ENCODE measurements at regions not wholly inside any gene's neighbourhood (a gene's known extent, or its start where the extent isn't known, plus 50 kb on each side); places are given as distances from the start of the nearest gene placed in this dataset.

DNA sequence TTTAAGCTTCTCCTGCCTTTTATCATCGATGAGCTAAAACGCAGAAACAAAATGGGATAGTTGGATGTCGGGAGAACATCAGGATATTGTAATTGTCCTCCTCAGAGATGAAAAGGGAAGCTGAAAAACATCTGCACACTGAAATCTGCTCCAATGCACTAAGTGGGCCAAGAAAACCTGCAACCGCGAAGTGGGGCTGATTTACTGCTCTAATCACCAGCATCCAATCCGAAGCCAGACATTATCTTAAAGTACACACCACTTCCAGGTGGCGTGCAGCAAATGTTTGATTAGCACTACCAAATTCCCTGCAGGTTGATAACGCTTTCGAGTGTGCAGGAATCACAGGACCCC, 230.3 kb upstream of the SLC14A2 start:
- DNase-seq: no peak

DNA sequence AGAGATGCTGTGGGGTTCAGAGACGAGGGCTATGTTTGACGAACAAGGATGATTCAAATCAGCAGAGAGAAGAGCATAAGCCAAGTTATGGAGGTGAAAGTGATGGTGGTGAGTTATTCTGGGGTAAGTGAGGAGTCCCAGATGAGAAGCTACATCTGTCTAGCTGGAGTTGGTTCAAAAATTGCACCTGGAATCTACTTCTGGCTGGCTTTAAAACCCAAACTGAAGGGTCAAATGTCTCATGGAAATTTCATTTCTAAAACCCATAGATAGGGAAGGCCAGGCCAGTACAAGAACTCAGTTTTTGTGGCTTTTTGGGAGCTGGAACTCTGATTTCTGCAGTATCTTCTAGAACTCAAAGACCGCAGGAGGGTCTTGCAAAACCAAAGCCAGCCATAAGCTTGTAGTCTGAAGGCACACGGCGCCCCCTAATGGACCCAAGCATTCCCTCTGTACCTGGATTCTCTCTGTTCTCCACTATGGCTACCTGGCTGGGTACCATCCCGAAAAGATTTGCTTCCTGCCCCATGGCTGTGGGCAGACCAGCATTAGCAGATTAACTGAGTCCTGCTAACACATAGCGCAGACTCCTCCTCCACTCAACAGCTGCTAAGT, 229.1 kb upstream of the SLC14A2 start:
- no peak for DNase-seq

DNA sequence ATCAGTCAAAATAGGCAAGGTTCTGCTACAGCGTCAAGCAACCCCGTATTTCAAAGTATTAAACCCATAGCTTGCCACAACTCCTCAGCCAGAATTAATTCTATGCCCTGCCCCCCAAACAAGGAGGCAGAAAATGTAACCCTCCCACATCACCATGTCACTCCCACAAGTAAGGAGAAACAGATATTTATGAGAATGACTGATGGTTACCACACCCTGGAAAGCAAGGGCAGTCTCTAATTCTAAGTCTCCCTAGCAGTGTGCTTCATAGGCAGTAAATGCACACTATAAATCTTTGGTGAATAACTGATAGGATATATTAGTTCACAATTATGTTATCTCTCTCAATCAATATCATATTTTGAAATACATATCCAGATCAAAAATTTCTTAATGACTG, 228.0 kb upstream of the SLC14A2 start:
- no peak for DNase-seq

DNA sequence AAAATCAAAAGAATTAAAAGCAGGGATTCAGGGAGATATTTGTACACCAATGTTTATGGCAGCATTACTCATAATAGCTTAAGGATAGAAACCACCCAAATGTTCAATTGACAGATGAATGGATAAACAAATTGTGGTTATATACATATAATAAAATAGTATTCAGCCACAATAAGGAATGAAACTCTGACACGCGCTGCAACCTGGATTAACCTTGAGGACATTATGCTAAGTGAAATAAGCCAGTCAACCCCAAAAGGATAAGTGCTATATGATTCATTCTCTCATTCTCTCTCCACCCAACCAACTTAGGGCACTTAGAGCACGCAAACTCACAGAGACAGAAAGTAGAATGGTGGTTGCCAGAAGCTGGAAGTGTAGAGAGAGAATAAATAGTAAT, 216.8 kb upstream of the SLC14A2 start:
- DNase-seq: no peak

DNA sequence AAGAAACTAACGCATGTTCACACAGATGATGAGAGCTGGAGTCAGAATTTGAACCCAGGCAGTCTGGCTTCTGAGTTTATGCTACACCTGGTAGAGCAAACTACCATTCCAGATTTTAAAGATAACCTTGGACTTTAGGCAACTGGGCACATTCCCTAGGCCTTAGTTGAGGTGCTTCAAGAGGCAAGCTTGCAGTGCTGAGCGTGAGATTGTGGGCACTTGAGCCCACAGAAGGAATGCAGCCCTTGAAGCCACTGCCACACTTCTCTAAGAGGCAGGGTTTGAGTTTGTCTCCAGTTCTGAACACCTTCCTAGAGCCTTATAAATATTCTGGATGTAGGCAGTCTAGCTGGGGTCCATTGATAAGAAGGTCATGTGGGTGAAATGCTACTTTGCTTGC, 216.1 kb upstream of the SLC14A2 start:
- no peak for DNase-seq

DNA sequence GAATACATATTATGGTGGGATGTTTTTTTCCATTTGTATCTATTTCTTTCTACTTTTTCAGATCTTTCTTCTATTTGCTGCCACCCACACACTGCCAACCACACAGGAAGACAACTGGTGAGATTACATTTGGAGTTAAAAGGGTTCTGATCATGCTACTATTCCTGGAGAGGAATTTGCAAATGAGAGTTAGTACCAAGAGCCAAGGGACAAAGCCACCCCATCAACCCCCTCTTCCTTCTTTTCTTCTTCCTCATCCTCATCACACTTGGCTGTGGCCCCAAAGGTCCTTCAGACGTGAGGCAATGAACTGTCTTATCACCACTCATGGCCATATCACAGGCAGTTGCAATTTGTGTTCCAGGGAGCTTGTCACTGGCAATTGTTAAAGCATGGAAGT, 215.6 kb upstream of the SLC14A2 start:
- DNase-seq: no peak

DNA sequence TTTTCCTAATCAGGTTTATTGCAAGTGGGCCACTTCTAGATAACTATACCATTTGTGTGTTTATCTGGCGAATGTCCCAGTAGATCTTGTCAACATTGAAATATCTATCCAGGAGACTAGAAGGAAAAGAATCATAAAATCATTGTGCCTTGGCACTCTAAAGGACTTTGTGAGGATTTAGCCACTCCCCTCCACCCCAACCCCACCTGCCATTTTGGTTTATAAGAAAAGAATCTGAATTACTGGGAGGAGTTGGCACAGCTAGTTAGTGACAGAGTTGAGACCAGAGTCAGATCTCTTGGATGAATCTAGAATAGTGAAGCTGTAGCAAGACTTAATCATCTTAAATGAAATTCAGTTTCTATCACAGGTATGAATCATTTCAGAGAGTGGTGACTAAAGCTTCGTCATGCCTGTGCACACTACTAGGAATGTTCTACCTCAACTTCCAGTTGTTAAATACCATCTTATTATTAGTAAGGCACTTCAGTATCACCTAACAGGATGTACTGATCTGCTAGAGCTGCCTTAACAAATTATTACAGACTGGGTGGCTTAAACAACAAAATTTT, 212.7 kb upstream of the SLC14A2 start:
- DNase-seq: peak; percentile 43

DNA sequence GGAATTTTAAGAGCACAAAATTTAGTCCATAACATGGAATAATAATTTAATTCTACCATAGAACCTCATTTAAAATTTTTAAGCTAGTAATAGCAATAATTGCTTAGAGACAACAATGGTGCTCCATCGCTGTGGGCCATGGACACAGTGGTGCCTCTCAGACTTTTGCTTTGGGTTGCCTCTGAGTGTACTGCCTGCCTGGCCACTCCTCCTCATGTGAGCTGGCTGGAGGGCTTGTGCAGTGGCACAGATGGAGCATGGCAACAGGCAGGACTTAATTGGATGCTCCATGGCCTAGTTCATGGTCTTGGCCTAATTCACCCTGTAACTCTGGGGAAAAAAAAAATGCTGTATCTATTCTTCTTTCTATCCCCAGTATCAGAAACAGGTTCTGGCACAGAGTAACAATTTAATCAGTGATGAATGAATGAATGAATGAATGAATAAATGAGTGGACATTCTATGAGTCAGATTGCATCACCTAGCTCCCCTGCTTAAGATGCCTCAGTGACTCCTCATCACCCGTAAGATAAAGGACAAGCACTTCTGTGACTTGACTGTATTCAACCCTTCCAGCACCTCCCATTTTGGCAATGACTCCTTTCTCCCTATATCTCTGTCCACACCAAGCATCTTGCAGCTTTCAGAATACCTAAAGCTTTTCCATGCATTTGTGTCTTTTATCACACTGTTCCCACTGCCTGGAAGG, 211.8 kb upstream of the SLC14A2 start:
- peak; percentile 6 for DNase-seq

DNA sequence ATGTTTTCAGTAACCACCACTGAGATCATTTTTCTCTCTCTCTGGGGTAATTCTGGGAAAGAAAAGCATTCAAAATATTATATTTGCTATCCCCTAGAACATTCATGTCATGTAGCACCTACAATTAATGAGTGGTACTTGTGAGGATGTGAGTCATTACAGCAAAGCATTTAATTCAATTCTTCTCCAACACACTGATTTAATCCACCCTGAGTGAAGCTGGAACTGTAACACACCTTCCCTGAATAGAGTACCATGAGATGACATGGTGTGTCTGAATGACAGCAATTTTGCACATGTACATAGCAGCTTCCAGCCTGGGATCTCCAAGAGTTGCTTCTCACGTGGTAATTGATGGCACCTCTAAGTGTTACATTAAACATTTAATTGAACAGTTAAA, 207.1 kb upstream of the SLC14A2 start:
- DNase-seq: no peak

DNA sequence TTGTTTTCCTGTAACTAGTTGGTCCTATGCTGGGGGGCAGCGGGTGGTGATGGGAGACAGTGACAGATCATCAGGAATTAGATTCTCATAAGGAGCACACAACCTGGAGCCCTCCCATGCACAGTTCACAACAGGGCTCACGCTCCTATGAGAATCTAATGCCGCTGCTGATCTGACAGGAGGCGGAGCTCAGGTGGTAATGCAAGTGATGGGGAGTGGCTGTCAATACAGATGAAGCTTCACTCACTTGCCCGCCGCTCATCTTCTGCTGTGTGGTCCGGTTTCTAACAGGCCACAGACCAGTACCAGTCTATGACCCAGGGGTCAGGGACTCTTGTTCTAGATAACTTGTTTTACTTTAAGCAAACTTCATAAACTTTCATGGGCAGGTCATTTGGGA, 205.3 kb upstream of the SLC14A2 start:
- no peak for DNase-seq

DNA sequence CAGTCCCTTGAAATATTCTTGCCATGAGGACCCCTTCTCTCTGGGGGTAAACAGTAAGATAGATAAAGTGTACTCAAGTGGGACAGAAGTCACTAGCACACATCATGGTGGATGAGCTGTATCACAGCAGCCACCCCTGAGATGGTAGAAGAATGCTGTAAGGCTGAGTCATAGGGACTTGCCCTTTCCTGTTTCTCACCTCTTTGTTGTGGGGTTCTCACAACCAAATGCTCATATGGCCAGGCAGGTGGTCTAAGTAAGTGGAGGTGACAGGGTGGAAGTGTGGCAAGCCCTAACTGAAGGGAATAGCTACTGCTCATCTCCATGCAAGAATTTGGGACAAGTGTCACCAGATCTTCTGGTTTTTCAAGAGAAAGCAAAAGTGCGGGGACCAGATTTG, 202.7 kb upstream of the SLC14A2 start:
- DNase-seq: peak; percentile 21

DNA sequence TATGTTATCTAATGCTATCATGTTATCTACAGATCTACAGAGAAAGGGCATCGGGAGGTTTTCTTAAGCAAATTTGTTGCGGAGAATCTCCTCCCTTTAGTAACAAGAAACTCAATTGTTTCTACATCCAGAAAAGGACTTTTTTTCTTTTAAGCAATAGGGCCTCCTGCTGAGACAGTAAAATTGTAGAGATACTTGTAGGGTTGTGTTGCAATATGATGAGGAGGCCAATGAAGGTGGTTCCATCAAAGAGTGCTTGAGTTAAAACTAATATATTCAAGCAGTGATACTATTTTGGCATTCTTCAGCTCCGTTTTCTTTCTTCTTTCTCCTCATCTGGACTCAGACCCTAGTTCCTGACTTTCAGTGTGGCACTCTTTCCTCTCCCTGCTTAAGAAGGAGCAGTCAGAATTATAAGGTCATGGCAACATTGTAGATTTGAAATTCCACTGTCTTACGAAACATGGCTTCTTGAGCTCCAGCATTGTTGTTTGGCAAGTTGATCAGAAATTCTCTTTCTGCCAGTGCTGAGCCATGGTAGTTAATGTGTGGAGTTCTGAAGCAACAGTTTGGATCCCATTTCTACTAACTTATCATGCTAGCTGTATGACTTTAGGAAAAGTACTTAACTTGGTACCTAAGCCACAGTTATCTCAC, 202.0 kb upstream of the SLC14A2 start:
- DNase-seq: peak; percentile 24

DNA sequence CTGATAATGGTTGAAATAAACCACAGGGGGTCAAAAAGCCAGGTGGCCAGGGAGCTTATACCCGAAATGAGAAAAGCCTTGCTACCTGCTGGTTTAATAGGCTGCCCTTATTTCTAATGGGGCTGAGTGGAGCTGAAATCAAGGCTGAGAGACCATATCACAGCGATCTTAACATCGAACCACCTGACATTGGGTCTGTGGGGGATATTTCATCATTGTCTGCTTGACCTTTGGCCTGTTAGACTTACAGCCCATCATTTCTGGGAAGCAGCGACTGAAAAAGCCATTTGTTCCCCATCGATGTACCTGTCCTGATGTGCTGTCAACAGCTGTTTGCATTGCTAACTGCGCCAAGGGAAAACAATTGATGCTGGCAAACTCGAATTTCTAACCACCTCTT, 199.7 kb upstream of the SLC14A2 start:
- DNase-seq: no peak

DNA sequence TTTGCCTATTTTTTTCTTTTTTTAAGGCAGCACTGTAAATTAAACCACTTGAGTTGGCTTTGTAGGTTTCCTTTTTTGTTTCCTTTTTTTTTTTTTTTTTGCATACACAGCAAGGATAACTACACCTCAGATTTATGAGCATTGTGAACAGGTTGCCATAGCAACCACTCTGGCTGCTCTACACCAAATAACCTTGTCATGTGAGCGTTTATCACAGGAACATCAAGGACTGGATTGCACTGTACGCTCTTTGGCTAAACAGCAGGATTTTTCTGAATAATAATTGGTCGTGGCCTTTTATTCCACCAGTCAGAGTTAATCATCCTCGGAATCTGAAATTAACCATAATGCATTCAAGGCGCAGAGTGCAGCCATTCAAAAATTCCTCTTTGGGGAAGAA, 199.1 kb upstream of the SLC14A2 start:
- no peak for DNase-seq

DNA sequence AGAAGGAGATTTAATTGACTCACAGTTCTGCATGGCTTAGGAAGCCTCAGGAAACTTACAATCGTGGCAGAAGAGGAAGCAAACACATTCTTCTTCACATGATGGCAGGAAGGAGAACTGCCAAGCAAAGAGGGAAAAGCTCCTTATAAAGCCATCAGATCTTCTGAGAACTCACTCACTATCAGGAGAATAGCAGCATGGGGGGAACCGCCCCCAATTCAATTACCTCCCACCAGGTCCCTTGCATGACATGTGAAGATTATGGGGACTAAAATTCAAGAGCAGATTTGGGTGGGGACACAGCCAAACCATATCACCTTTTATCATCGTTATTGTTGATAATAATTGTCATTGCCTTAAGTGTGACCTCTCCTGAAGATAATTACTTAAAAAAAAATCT, 197.9 kb upstream of the SLC14A2 start:
- DNase-seq: no peak

DNA sequence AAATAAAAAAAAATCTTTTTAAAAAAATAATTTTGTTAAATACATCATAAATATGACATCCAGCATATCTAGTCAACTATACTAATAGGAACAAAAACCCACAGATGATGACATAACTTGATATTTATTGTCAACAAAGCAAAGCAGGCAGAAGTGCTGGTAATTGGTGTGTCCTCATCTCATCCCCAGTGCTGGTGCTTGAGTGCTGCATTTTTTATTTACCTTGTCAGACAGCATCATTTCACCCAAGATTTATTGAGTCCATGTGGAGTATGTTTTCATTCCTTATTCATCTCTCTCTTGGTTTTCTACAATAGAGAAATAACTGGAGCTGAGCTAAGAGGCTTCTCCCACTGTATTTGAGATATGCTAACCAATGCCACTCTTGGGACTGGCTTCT, 191.6 kb upstream of the SLC14A2 start:
- DNase-seq: no peak

DNA sequence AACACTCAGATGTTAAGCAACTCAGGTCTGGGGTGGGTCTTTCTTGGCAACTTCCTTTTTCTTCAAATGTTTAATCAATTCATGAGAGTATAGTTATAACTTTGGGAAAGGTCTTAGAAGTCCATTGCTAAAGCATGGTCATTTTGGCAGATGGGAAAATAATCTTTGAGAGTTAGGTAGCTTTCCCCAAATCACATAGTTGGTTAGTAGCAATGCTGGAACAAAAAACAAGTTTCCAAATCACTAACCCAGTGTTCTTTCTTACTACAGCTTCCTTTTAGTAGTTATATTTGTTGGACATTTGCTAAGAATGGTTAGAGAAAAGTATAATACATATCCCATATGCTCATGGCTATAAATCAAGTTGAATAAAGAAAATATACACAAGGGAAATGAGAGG, 185.2 kb upstream of the SLC14A2 start:
- no peak for DNase-seq

DNA sequence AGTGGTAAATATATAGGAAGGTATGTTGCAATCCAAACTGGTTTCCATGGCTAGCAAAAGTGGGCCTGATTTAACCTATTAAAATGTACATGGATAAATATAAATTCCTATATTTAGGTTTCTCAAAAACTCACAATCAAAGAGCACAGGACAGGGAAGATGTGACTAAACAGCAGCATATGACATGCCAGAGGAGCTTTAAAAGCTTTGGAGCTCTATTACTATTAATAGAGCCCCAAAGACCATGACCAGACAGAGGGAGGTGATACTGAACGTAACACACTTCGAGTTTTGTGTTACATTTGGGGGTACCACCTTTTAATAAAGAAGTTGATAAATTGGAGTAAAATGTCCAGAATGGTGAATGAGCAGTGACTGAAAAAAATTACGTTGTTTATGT, 179.5 kb upstream of the SLC14A2 start:
- no peak for DNase-seq

DNA sequence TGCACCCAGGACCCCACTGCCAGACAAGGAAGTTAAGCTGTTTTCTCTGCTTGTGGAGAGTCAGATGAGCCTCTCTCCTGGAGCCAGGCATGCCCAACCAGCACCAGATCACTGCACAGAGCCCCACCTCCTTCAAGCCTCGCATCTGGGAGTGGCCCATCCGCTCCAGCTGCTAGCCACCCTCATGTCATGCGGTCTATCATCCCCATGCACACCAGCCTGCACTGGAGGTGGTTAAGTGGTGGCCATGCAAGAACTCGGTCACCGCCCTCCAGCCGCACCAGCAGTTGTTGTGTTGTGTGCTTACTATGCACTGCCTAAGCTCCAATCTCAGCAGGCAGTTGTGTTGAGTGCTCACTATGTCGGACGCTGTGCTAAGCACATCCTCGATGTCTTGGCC, 177.9 kb upstream of the SLC14A2 start:
- no peak for DNase-seq

DNA sequence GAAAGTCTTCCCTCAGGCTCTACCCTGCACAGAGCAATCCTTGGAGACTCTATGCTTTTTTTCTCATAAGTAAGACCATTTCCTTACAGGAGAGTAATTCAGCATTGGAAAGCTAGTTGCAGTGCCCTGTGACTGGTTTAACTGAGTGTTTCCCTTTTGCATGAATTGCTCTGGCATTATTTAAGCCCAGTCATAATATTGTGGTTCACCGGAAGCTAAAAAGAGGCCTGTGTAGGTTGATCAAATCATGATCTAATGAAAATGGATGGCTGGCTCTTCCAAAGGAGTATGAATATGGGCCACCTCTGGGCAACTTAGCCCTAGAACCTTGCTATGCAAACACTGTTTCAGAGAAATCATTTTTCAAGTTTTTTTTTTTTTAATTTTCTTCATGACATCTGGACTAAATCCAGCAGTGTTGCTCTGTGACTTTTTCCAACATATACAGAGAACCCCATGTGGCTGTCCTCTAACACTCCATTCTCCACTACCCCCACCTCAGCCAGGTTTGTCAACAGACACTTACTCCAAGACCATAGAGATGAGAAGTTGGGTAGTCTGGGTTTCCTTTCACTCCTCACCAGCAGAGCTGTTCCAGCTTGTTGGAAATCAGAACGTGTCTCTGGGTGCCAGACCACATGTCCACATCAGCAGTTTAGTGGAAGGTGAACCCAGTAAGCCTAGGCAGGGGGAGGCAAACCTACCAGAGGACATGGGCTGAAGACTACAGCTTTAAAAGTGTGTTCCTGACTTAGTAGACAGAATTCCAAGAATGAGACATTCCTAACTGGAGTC, 175.2 kb upstream of the SLC14A2 start:
- no peak for DNase-seq

DNA sequence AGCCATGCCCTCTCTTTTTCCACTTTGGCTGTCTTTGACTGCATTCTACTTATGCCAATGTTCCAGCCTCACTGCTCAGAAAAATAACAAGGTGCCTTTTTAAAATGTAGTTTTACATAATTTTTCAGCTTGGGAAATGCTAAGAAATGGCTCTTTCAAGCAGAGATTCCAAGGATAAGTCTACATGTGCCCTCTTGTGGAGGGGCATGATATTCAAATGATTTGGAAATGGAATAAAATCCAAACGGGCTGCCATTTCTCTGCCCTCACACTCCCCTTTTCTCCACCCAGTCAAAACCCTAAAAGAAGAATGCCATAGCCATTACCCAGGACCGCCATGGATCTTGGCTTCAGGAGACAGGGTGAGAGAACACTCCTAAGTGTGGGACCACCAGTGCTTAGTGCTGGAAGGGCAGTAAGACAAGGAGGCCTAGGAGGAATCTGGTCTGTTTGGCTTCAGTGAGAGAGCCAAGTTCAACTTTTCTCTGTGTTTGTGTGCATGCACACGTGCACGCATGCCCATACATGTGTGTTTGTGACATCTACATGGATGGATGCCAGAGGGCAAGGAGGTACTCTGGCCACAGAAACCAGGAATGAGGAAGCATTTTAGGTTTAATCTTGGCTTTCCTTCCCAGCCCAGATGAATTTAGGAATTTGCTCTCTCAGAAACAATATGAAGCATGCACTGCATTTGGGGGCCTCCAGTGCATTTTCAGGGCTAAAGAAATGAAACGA, 174.0 kb upstream of the SLC14A2 start:
- no peak for DNase-seq

DNA sequence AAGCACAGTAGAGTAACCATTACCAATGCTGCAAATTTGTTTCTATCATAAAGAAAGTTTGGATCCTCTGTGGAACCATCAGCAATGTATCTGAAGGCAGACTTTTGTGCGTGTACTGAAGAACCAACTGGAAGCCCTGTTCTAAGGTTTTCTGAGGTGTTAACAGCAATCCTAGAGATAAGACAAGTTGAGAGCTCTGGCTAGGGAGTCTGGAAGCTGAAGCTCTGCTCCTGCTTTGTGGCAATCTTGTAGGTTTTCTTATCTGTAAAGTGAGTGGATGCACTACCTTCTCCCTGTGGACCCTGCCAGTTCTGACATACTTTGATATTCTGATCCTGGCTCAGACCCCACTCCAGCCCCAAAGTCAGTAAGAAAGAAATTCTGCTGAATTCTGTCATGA, 171.2 kb upstream of the SLC14A2 start:
- DNase-seq: no peak

Data from NCI-H226 (cell line).